Activated CD4-positive, alpha-beta T cell treated with anti-CD3 and anti-CD28 coated beads, Interleukin-2, amount 10 ng/mL, durations not matched to agents 7 days and 5 days (primary cell): ENCODE measurements at regions not wholly inside any gene's neighbourhood (a gene's known extent, or its start where the extent isn't known, plus 50 kb on each side); places are given as distances from the start of the nearest gene placed in this dataset.

Experiments
- CTCF ChIA-PET: fragments of 350-600 bp; sonication (Branson Sonifier 250); formaldehyde crosslinking; loops from one replicate; lab custom pipeline; 2021; ENCODE audit warnings: antibody characterized with exemption; lab: Charles Lee
- POLR2A ChIA-PET: fragments of 350-600 bp; sonication (Branson Sonifier 250); formaldehyde crosslinking; loops from one replicate; lab custom pipeline; 2021; ENCODE audit warnings: antibody characterized with exemption; lab: Charles Lee
- DNase-seq: peaks from one replicate; pipeline ENCODE4 v3.0.0-alpha.2; 2020
- H3K27ac Mint-ChIP-seq: one replicate; pipeline ENCODE4 v1.8.0; 2021; ENCODE audit warnings: mild to moderate bottlenecking, moderate library complexity, mixed read lengths
- H3K27me3 Mint-ChIP-seq: one replicate; pipeline ENCODE4 v1.8.0; 2021; ENCODE audit warnings: mixed read lengths
- H3K36me3 Mint-ChIP-seq: one replicate; pipeline ENCODE4 v1.8.0; 2021; ENCODE audit warnings: low read depth, mixed read lengths
- H3K4me1 Mint-ChIP-seq: one replicate; pipeline ENCODE4 v1.8.0; 2021; ENCODE audit warnings: mixed read lengths
- H3K4me3 Mint-ChIP-seq: one replicate; pipeline ENCODE4 v1.8.0; 2021; ENCODE audit warnings: mild to moderate bottlenecking, moderate library complexity, mixed read lengths
- H3K9me3 Mint-ChIP-seq: one replicate; pipeline ENCODE4 v1.8.0; 2021; ENCODE audit warnings: mixed read lengths

GRCh38 chr4:104751468-104751867 lies 256.8 kb upstream of the CXXC4 start:
- Mint-ChIP-seq H3K4me1 (no peaks in the 10 kb centered on the region), H3K9me3 (peaks cover 2% of the 10 kb centered on the region), H3K4me3 (no peak overlapping the region), H3K36me3 (no peaks in the 10 kb centered on the region), H3K27ac (no peak overlapping the region), H3K27me3 (no peaks in the 10 kb centered on the region)
- DNase-seq: no peak
- ChIA-PET CTCF (no interaction called here), POLR2A (no interaction called here)

GRCh38 chr4:104752337-104752736 lies 257.6 kb upstream of the CXXC4 start:
- no peaks in the 10 kb centered on the region for H3K27me3 Mint-ChIP-seq
- no peaks in the 10 kb centered on the region for H3K4me1 Mint-ChIP-seq
- DNase-seq: no peak
- CTCF ChIA-PET: no interaction called here
- H3K36me3 Mint-ChIP-seq: no peaks in the 10 kb centered on the region
- peaks cover 2% of the 10 kb centered on the region for H3K9me3 Mint-ChIP-seq
- POLR2A ChIA-PET: no interaction called here
- H3K4me3 Mint-ChIP-seq: no peak overlapping the region
- no peak overlapping the region for H3K27ac Mint-ChIP-seq

DNA sequence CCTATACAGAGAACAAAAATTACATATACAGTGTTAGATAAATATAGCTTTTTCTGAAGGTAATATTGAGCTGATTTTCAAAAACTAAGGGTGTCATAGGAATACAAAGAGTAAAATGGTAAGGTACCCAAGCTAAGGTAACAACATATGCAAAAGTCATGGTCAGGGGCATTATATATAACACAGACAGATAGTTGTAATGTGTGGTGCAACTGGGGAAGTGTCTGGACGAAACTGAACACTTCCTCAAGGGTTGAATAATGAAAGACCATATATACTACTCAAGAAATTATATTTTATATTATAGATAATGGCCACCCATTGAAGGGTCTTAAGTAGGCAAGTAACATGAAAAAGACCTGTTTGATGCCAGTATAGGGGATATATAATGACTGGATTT lies 262.1 kb upstream of the CXXC4 start:
- H3K27me3 Mint-ChIP-seq: no peaks in the 10 kb centered on the region
- no peak for DNase-seq
- H3K36me3 Mint-ChIP-seq: no peaks in the 10 kb centered on the region
- H3K4me3 Mint-ChIP-seq: no peak overlapping the region
- H3K27ac Mint-ChIP-seq: no peak overlapping the region
- ChIA-PET POLR2A (no interaction called here), CTCF (no interaction called here)
- H3K9me3 Mint-ChIP-seq: peaks cover 2% of the 10 kb centered on the region
- H3K4me1 Mint-ChIP-seq: no peaks in the 10 kb centered on the region

GRCh38 chr4:104758574-104758973 lies 263.9 kb upstream of the CXXC4 start:
- ChIA-PET CTCF (no interaction called here), POLR2A (no interaction called here)
- Mint-ChIP-seq H3K9me3 (peaks cover 2% of the 10 kb centered on the region), H3K27me3 (no peaks in the 10 kb centered on the region), H3K4me1 (no peaks in the 10 kb centered on the region), H3K27ac (no peak overlapping the region), H3K36me3 (no peaks in the 10 kb centered on the region), H3K4me3 (no peak overlapping the region)
- no peak for DNase-seq

DNA sequence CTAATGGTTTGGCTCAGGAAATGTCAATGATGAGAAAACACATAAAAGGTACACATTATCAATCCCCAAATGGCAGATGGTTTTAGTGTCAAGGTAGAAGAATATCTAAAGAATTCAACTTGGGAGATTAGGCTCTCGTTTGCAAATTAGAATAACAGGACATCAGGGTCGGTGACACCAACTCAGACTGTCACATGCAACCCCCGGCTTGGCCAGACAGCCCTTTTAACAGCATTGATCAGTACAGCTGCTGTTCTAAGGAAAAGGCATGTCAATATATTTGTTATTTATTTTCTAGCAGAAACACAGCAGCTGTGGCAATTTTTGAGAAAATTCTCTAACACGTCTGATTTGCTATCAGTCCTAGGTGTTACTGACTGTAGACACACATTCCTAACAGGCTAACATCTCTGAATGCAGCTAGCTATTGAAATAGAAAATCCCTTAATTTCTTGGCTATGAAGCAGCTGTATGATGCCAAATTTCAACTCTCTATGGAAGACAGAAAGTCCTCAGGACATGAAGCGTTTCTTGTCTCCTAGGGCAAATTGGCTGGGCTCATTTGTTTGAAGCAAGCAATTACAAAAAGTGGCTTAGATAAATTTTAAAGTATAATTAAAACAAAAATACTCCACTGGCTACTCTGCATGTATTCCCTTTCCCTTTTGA lies 269.0 kb upstream of the CXXC4 start:
- H3K27me3 Mint-ChIP-seq: no peaks in the 10 kb centered on the region

GRCh38 chr4:104766676-104767075 lies 272.0 kb upstream of the CXXC4 start:
- Mint-ChIP-seq H3K4me3 (no peak overlapping the region), H3K36me3 (no peaks in the 10 kb centered on the region), H3K27me3 (no peaks in the 10 kb centered on the region), H3K27ac (no peak overlapping the region), H3K9me3 (no peaks in the 10 kb centered on the region), H3K4me1 (no peaks in the 10 kb centered on the region)
- CTCF ChIA-PET: no interaction called here
- no peak for DNase-seq
- POLR2A ChIA-PET: no interaction called here

More for the DNA sequence above, 269.0 kb upstream of the CXXC4 start:
- no peak overlapping the region for H3K4me3 Mint-ChIP-seq
- DNase-seq: no peak
- H3K9me3 Mint-ChIP-seq: no peaks in the 10 kb centered on the region
- H3K4me1 Mint-ChIP-seq: no peaks in the 10 kb centered on the region
- H3K27ac Mint-ChIP-seq: no peak overlapping the region
- no peaks in the 10 kb centered on the region for H3K36me3 Mint-ChIP-seq
- ChIA-PET CTCF (no interaction called here), POLR2A (no interaction called here)

GRCh38 chr4:104772849-104773248 lies 278.2 kb upstream of the CXXC4 start:
- POLR2A ChIA-PET: no interaction called here
- no peaks in the 10 kb centered on the region for H3K9me3 Mint-ChIP-seq
- H3K27ac Mint-ChIP-seq: no peak overlapping the region
- H3K4me3 Mint-ChIP-seq: no peak overlapping the region
- CTCF ChIA-PET: no interaction called here
- no peaks in the 10 kb centered on the region for H3K27me3 Mint-ChIP-seq
- DNase-seq: no peak
- H3K36me3 Mint-ChIP-seq: no peaks in the 10 kb centered on the region
- peaks cover 2% of the 10 kb centered on the region for H3K4me1 Mint-ChIP-seq

DNA sequence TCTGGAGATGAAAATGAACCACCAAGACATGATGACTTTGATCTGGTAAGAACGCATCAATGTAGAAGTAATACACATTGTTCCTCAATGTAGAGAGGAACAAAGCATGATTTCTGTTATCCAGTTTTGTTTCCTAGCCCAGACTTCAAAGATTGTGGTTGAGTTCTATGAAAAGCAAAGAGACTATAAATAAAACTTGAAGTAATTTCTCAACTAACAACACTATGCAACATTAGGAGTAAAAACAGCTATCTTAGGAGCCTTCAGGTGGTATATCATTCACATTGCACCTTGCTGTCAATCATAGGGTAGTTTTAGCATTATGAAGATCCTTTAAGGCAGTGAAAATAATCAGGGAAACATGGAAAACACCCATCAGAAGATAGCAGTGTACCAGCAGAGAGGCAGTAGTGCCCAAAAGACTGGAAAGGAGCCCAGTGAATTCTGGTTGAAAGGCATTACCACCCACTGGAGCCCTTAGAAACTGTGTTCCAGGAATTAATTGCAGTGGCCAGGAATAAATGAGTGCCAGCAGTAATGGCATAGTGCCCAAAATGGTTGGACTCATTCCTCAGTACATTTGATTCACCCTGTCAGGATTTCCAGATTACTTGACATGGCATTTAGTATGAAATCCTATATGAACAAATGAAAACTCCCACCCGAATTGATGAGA lies 300.7 kb upstream of the CXXC4 start:
- H3K4me1 Mint-ChIP-seq: no peaks in the 10 kb centered on the region
- ChIA-PET POLR2A (no interaction called here), CTCF (no interaction called here)
- no peaks in the 10 kb centered on the region for H3K27me3 Mint-ChIP-seq
- no peak overlapping the region for H3K4me3 Mint-ChIP-seq
- H3K9me3 Mint-ChIP-seq: no peaks in the 10 kb centered on the region
- H3K27ac Mint-ChIP-seq: no peak overlapping the region
- no peak for DNase-seq
- no peaks in the 10 kb centered on the region for H3K36me3 Mint-ChIP-seq

GRCh38 chr4:104811727-104812126 lies 317.0 kb upstream of the CXXC4 start:
- no peaks in the 10 kb centered on the region for H3K27me3 Mint-ChIP-seq
- H3K27ac Mint-ChIP-seq: no peak overlapping the region
- no peaks in the 10 kb centered on the region for H3K4me1 Mint-ChIP-seq
- H3K36me3 Mint-ChIP-seq: no peaks in the 10 kb centered on the region
- H3K9me3 Mint-ChIP-seq: no peaks in the 10 kb centered on the region
- H3K4me3 Mint-ChIP-seq: no peak overlapping the region
- ChIA-PET CTCF (interaction anchor here (0.6 kb wide), 1 partner anchor 16 kb away, joined by 3 read pairs; no protein-coding TSS in a partner anchor), POLR2A (no interaction called here)
- no peak for DNase-seq

GRCh38 chr4:104815665-104816064 lies 321.0 kb upstream of the CXXC4 start:
- Mint-ChIP-seq H3K4me1 (no peaks in the 10 kb centered on the region), H3K27ac (no peak overlapping the region), H3K27me3 (no peaks in the 10 kb centered on the region), H3K36me3 (no peaks in the 10 kb centered on the region), H3K4me3 (no peak overlapping the region), H3K9me3 (no peaks in the 10 kb centered on the region)
- no peak for DNase-seq
- CTCF ChIA-PET: no interaction called here
- POLR2A ChIA-PET: no interaction called here

GRCh38 chr4:104818579-104818978 lies 323.9 kb upstream of the CXXC4 start:
- Mint-ChIP-seq H3K4me3 (no peak overlapping the region), H3K27me3 (no peaks in the 10 kb centered on the region), H3K36me3 (no peaks in the 10 kb centered on the region), H3K9me3 (no peaks in the 10 kb centered on the region), H3K4me1 (no peaks in the 10 kb centered on the region), H3K27ac (no peak overlapping the region)
- ChIA-PET POLR2A (no interaction called here), CTCF (no interaction called here)
- no peak for DNase-seq

DNA sequence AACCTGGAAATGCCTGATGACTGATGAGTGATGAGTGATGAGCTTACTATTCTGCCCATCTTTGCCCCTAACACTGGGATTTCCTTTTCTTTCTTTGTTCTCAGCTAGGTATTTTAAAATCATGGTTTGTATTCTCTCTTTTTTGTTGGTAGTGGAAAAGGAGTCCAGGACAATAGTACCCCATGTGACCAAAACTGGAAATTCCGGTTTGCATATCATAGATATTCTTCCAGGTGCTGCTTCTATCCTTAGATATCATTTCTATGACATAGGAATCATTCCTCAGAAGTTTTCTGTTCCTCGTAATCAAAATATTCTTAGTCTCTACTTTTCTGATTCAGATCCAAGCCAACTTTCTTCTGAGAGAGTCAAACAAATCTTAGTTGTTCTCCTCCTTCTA lies 320.5 kb upstream of the TET2 start:
- CTCF ChIA-PET: no interaction called here
- POLR2A ChIA-PET: no interaction called here
- no peak overlapping the region for H3K27ac Mint-ChIP-seq
- H3K36me3 Mint-ChIP-seq: no peaks in the 10 kb centered on the region
- DNase-seq: no peak
- no peaks in the 10 kb centered on the region for H3K27me3 Mint-ChIP-seq
- H3K4me1 Mint-ChIP-seq: no peaks in the 10 kb centered on the region
- no peak overlapping the region for H3K4me3 Mint-ChIP-seq
- H3K9me3 Mint-ChIP-seq: no peaks in the 10 kb centered on the region

GRCh38 chr4:104829761-104830160 lies 316.9 kb upstream of the TET2 start:
- CTCF ChIA-PET: no interaction called here
- POLR2A ChIA-PET: no interaction called here
- H3K4me3 Mint-ChIP-seq: no peak overlapping the region
- no peaks in the 10 kb centered on the region for H3K27me3 Mint-ChIP-seq
- no peak overlapping the region for H3K27ac Mint-ChIP-seq
- H3K9me3 Mint-ChIP-seq: no peaks in the 10 kb centered on the region
- no peaks in the 10 kb centered on the region for H3K4me1 Mint-ChIP-seq
- no peak for DNase-seq
- no peaks in the 10 kb centered on the region for H3K36me3 Mint-ChIP-seq
